ENCODE measurements at regions not wholly inside any gene's neighbourhood (a gene's known extent, or its start where the extent isn't known, plus 50 kb on each side); places are given as distances from the start of the nearest gene placed in this dataset.
A peak's percentile ranks its signal among the peaks of the same experiment; 100 is the strongest.

- TF ChIP-seq EZH2phosphoT487 (IDR thresholded peaks at IDR 0.05; ENCODE audit: borderline replicate concordance) (no peak), POLR2AphosphoS5 (IDR thresholded peaks at IDR 0.05; ENCODE audit: low read depth, low read length) (no peak), ZBTB33 (IDR thresholded peaks at IDR 0.05; ENCODE audit: extremely low read depth, insufficient replicate concordance, low read length) (no peak), ELF1 (IDR thresholded peaks at IDR 0.05; ENCODE audit: borderline replicate concordance, low read depth) (no peak), CTCF (IDR thresholded peaks at IDR 0.05 in 2 of 3, conservative IDR thresholded peaks at IDR 0.05 in 1 of 3; ENCODE audit: borderline replicate concordance in 1 of 3, insufficient read depth in 1 of 3, low read depth in 2 of 3, low read length in 2 of 3) (peak in 1 of 3 experiments; percentile 10; a peak in 1 of 6 replicates), ZNF274 (IDR thresholded peaks at IDR 0.05; ENCODE audit: low read depth, low read length) (no peak), EZH2 (IDR thresholded peaks at IDR 0.05) (no peak), RAD21 (IDR thresholded peaks at IDR 0.05; ENCODE audit: low read depth) (0 out of 2 replicates have a peak, but pooled peaks have one; percentile 8)
- CTCF ChIA-PET = no interaction called here
Measured at GRCh38 chr4:134905061-134905460, 703.5 kb upstream of the PABPC4L start.

More at GRCh38 chr4:134905061-134905460, 703.5 kb upstream of the PABPC4L start:
- no peaks in the 10 kb centered on the region for H4K20me1 ChIP-seq (ENCODE audit: insufficient read depth)
- no peak overlapping the region for H3K27ac ChIP-seq (ENCODE audit: low read depth, low read length)
- RAD21 ChIA-PET (ENCODE audit: low non-redundant PET in 1 of 2, low total read pairs in 2 of 2, uncharacterized antibody in 2 of 2, unreplicated experiment in 2 of 2) = no interaction called here
- DNase-seq (ENCODE audit: low read depth, low spot score) (no peak), ATAC-seq (no peak)
- H3K79me2 ChIP-seq (ENCODE audit: insufficient read depth, low read length) = no peaks in the 10 kb centered on the region
- H3K4me1 ChIP-seq (ENCODE audit: control insufficient read depth in 1 of 2, insufficient read depth in 2 of 2, low read length in 2 of 2) = no peaks in the 10 kb centered on the region
- H3K27me3 ChIP-seq (ENCODE audit: insufficient read depth, low read length) = no peaks in the 10 kb centered on the region
- POLR2A ChIA-PET = no interaction called here
- no TSS peak for BruUV-seq (replicated peaks)
- H3K4me2 ChIP-seq (ENCODE audit: low read length) = no peak overlapping the region
- intact Hi-C loops (cut with micrococcal nuclease) = loop anchor here (10.0 kb wide), 1 partner anchor 1760 kb away; the partner anchor contains the start of gene PCDH10
- H3K4me3 ChIP-seq (replicated peaks in 1 of 2; ENCODE audit: low read depth in 1 of 2, low read length in 2 of 2) = no peak overlapping the region
- H2AFZ ChIP-seq (ENCODE audit: low read depth, low read length, poor library complexity, severe bottlenecking) = no peak overlapping the region
- no peaks in the 10 kb centered on the region for H3K36me3 ChIP-seq (ENCODE audit: control insufficient read depth in 1 of 2, insufficient read depth in 2 of 2, low read length in 2 of 2)
- H3K9ac ChIP-seq (ENCODE audit: low read length) = no peak overlapping the region
- no peaks in the 10 kb centered on the region for H3K9me3 ChIP-seq (ENCODE audit: control insufficient read depth in 1 of 2, insufficient read depth in 1 of 2, low read depth in 1 of 2, low read length in 2 of 2)
- H3K9me2 ChIP-seq (ENCODE audit: insufficient read depth) = no peaks in the 10 kb centered on the region

Data from HCT116 (cell line).